Aorta (tissue), 5 donors: ENCODE measurements at regions not wholly inside any gene's neighbourhood (a gene's known extent, or its start where the extent isn't known, plus 50 kb on each side); places are given as distances from the start of the nearest gene placed in this dataset.
"Not testable (repeated sequence)": the region's sequence is repeated elsewhere in the genome, so short reads cannot be mapped to it uniquely, and the experiment has no call there.

Experiments used
- ATAC-seq: fragments of 200-7000 bp; cut with Tn5 transposase; one replicate; pipeline ENCODE4 v1.9.1; 2022; ENCODE audit warnings: moderate library complexity; ENCODE audit not compliant: low FRiP score
- DNase-seq, 2 donors: peaks; one replicate each; pipeline ENCODE4 v3.0.0-alpha.2; 2020
- H3K27ac ChIP-seq, 2 donors: one replicate each; pipeline ENCODE4 v1.5.1; 2013; ENCODE audit warnings: low read length in 2 of 2, mild to moderate bottlenecking in 2 of 2, moderate library complexity in 2 of 2, control low read depth in 1 of 2, inconsistent platforms in 1 of 2, low read depth in 1 of 2
- H3K27me3 ChIP-seq, 2 donors: one replicate each; pipeline ENCODE4 v1.6.1; 2013; ENCODE audit warnings: control low read depth in 1 of 2, low read length in 1 of 2, mild to moderate bottlenecking in 1 of 2, moderate library complexity in 1 of 2; ENCODE audit not compliant: insufficient read depth in 2 of 2, control insufficient read depth in 1 of 2
- H3K36me3 ChIP-seq, 2 donors: one replicate each; pipeline ENCODE4 v1.6.1; 2013; ENCODE audit warnings: control low read depth in 1 of 2, low read length in 1 of 2, mild to moderate bottlenecking in 1 of 2; ENCODE audit not compliant: insufficient read depth in 2 of 2, control insufficient read depth in 1 of 2
- H3K4me1 ChIP-seq, 2 donors: one replicate each; pipeline ENCODE4 v1.6.1; 2013; ENCODE audit warnings: low read length in 2 of 2, control low read depth in 1 of 2, mild to moderate bottlenecking in 1 of 2, moderate library complexity in 1 of 2; ENCODE audit not compliant: insufficient read depth in 2 of 2, control insufficient read depth in 1 of 2
- H3K4me3 ChIP-seq, 2 donors: one replicate each; pipeline ENCODE4 v1.5.1; 2013; ENCODE audit warnings: low read length in 2 of 2, control low read depth in 1 of 2, mild to moderate bottlenecking in 1 of 2
- H3K9me3 ChIP-seq: one replicate; pipeline ENCODE4 v1.6.1; 2013; ENCODE audit warnings: mild to moderate bottlenecking, low read length; ENCODE audit not compliant: control insufficient read depth
- WGBS, 2 donors: extraction: QIAGEN DNeasy Blood & Tissue Kit; methylation state at CpG; one replicate each; pipeline ENCODE4 v1.1.7; 2013; 5-methylcytosine and 5-hydroxymethylcytosine counted together
- intact Hi-C, 2 donors: fragments of 100-400 bp; cut with DNase I; formaldehyde crosslinking; loops; one replicate each; pipeline versions ENCODE4 v1.14.2 to v1.15.0; 2022
- donor health status: healthy with polysubstance abuse.
- donor health status: Bipolar disorder and iron deficiency.
- donor health status: DM: no; HTN: no; CAD: no.
- donor health status: DM: no; HTN: no; CAD: no.
- donor health status: DM: yes; HTN: yes; CAD: no.

GRCh38 chr7:68185631-68186456, 1189.2 kb downstream of the TYW1 start:
- no peaks in the 10 kb centered on the region for H3K4me1 ChIP-seq
- H3K9me3 ChIP-seq, result no peaks in the 10 kb centered on the region
- DNase-seq, result no peak
- ATAC-seq, result no peak
- no peaks in the 10 kb centered on the region for H3K36me3 ChIP-seq
- peaks cover 0 to 2% of the 10 kb centered on the region in 2 donors for H3K27me3 ChIP-seq
- no peak overlapping the region for H3K27ac ChIP-seq
- WGBS, 2 donors, result 64 to 66% methylated on average over 16 of the region's 16 CpGs
- H3K4me3 ChIP-seq, result no peak overlapping the region
- intact Hi-C loops, result no loop called here

GRCh38 chr7:68187532-68187931, 1190.9 kb downstream of the TYW1 start:
- no peak for ATAC-seq
- Histone ChIP-seq H3K27ac (no peak overlapping the region), H3K4me1 (no peaks in the 10 kb centered on the region), H3K9me3 (no peaks in the 10 kb centered on the region), H3K27me3 (peaks cover 0 to 2% of the 10 kb centered on the region in 2 donors), H3K36me3 (no peaks in the 10 kb centered on the region), H3K4me3 (no peak overlapping the region)
- intact Hi-C loops, result no loop called here
- 48 to 50% methylated on average over 7 of the region's 7 CpGs for WGBS, 2 donors
- no peak for DNase-seq

DNA sequence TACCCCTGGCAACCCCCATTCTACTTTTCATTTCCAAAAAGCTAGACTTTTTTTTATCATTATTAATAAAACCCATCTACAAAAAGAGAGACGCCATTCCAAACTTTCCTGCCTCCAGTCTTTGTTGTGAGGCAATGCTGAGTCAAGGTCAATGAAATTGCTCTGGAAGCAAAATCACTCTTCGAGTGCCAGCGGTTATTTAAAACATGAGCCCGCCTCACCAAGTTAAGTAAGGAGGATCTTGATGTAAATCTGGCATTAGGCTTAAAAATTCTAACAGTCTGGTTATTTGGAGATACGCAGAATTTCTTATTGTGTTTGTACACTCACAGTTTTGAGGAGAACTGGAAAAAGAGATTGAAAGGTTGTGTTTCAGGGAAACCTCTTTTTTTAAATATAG, 1196.3 kb downstream of the TYW1 start:
- ATAC-seq (no peak), DNase-seq (no peak)
- Histone ChIP-seq H3K4me3 (no peak overlapping the region), H3K36me3 (no peaks in the 10 kb centered on the region), H3K27ac (no peak overlapping the region), H3K27me3 (no peaks in the 10 kb centered on the region), H3K4me1 (no peaks in the 10 kb centered on the region), H3K9me3 (peaks cover 2% of the 10 kb centered on the region)
- 51 to 59% methylated on average over 5 of the region's 5 CpGs for WGBS, 2 donors
- intact Hi-C loops, result no loop called here

DNA sequence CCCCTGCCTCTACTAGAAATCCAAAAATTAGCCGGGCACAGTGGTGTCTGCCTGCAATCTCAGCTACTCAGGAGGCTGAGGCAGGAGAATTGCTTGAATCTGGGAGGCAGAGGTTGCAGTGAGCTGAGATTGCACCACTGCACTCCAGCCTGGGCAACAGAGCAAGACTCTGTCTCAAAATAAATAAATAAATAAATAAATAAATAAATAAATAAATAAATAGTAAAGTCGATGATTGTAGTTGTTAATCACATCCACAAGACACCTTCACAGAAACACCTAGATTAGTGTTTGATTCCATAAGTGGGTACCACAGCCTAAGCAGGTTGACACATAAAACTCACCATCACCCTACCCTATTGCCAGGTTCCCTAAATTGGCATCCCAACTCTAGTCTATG, 1199.0 kb downstream of the TYW1 start:
- DNase-seq, H3K4me3 ChIP-seq, H3K36me3 ChIP-seq, H3K9me3 ChIP-seq, H3K27me3 ChIP-seq, H3K27ac ChIP-seq, intact Hi-C loops, H3K4me1 ChIP-seq, ATAC-seq: not testable (repeated sequence)
- 90% methylated on average over 2 of the region's 2 CpGs for WGBS, 2 donors

DNA sequence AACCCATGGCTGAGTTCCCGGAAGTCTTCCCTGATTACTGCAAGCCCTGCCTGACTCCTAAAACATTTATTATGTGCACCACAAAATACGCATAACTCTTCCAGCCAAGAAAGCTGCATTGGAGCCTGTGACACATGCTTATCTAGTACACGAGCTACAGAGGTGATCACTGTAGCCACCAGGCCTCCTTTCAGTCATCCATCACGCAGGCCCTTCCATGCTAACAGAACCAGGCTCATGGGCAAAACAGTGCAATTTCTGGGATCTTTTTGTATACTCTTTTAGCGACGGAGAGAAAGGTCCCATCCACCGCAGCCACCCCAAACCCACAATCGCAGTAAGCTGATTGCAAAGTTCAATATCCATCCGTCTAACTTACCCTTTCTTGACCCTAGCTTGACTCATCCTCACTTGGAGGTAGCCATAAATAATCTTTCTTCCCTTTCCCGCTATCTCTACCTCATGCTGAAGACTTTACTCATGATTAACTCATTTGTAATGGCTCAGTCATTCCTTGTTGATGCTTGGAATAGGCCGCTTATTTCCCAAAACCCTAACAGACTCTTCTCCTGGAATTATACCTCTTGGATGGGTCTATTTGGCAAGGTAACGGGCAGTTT, 1203.5 kb downstream of the TYW1 start:
- no peak overlapping the region for H3K4me3 ChIP-seq
- no peaks in the 10 kb centered on the region for H3K27me3 ChIP-seq
- intact Hi-C loops, result no loop called here
- ATAC-seq, result no peak
- H3K27ac ChIP-seq, result no peak overlapping the region
- DNase-seq, result no peak
- 64 to 71% methylated on average over 12 of the region's 12 CpGs for WGBS, 2 donors
- peaks cover under 1% of the 10 kb centered on the region for H3K9me3 ChIP-seq
- H3K36me3 ChIP-seq, result no peaks in the 10 kb centered on the region
- no peaks in the 10 kb centered on the region for H3K4me1 ChIP-seq

GRCh38 chr7:68203251-68203650, 1206.6 kb downstream of the TYW1 start:
- Histone ChIP-seq H3K27ac (no peak overlapping the region), H3K27me3 (peaks cover 0 to 1% of the 10 kb centered on the region in 2 donors), H3K4me3 (no peak overlapping the region), H3K36me3 (no peaks in the 10 kb centered on the region), H3K9me3 (peaks cover 1% of the 10 kb centered on the region), H3K4me1 (no peaks in the 10 kb centered on the region)
- intact Hi-C loops, result no loop called here
- DNase-seq (no peak), ATAC-seq (no peak)
- WGBS, 2 donors, result 41 to 46% methylated on average over 8 of the region's 8 CpGs

GRCh38 chr7:68205826-68206225, 1209.2 kb downstream of the TYW1 start:
- intact Hi-C loops, result no loop called here
- Histone ChIP-seq H3K9me3 (peaks cover 1% of the 10 kb centered on the region), H3K27me3 (peaks cover 0 to 1% of the 10 kb centered on the region in 2 donors), H3K27ac (no peak overlapping the region), H3K4me1 (no peaks in the 10 kb centered on the region), H3K4me3 (no peak overlapping the region), H3K36me3 (no peaks in the 10 kb centered on the region)
- 60 to 75% methylated on average over 7 of the region's 7 CpGs for WGBS, 2 donors
- no peak for ATAC-seq
- no peak for DNase-seq

GRCh38 chr7:68206946-68207485, 1210.4 kb downstream of the TYW1 start:
- H3K27ac ChIP-seq, result no peak overlapping the region
- intact Hi-C loops, result no loop called here
- no peaks in the 10 kb centered on the region for H3K36me3 ChIP-seq
- ATAC-seq (no peak), DNase-seq (no peak)
- H3K4me3 ChIP-seq, result no peak overlapping the region
- H3K27me3 ChIP-seq, result peaks cover 0 to 1% of the 10 kb centered on the region in 2 donors
- H3K4me1 ChIP-seq, result no peaks in the 10 kb centered on the region
- peaks cover 1% of the 10 kb centered on the region for H3K9me3 ChIP-seq
- WGBS, 2 donors, result 90 to 92% methylated on average over 11 of the region's 11 CpGs

- Histone ChIP-seq H3K9me3 (peaks cover 1% of the 10 kb centered on the region), H3K27ac (no peak overlapping the region), H3K4me3 (no peak overlapping the region), H3K4me1 (no peaks in the 10 kb centered on the region), H3K27me3 (peaks cover 0 to 1% of the 10 kb centered on the region in 2 donors), H3K36me3 (no peaks in the 10 kb centered on the region)
- intact Hi-C loops, result no loop called here
- ATAC-seq, result no peak
- 94 to 95% methylated on average over 8 of the region's 8 CpGs for WGBS, 2 donors
- DNase-seq, result no peak
These were observed 1211.0 kb downstream of the TYW1 start for GRCh38 chr7:68207676-68208075.
